Osteoblast (primary cell): ENCODE measurements at regions not wholly inside any gene's neighbourhood (a gene's known extent, or its start where the extent isn't known, plus 50 kb on each side); places are given as distances from the start of the nearest gene placed in this dataset.
"Not testable (repeated sequence)": the region's sequence is repeated elsewhere in the genome, so short reads cannot be mapped to it uniquely, and the experiment has no call there.

Source experiments
- DNase-seq: peaks from one replicate; pipeline ENCODE4 v3.0.0; 2011; ENCODE audit warnings: low spot score, mixed read lengths; ENCODE audit not compliant: insufficient read length; ENCODE audit errors: missing footprints
- H2AFZ ChIP-seq: 2 replicates; pipeline ENCODE4 v1.6.0; 2011; ENCODE audit warnings: mild to moderate bottlenecking, low read length
- H3K27ac ChIP-seq: 2 replicates; pipeline ENCODE4 v1.5.1; 2011; ENCODE audit warnings: mild to moderate bottlenecking, low read depth, low read length, moderate library complexity
- H3K27me3 ChIP-seq: 2 replicates; pipeline ENCODE4 v1.6.0; 2012; ENCODE audit warnings: mild to moderate bottlenecking, control low read depth, inconsistent platforms, low read length, moderate library complexity; ENCODE audit not compliant: insufficient read depth
- H3K36me3 ChIP-seq: 2 replicates; pipeline ENCODE4 v1.5.1; 2011; ENCODE audit warnings: mild to moderate bottlenecking, low read length, control low read depth, moderate library complexity; ENCODE audit not compliant: insufficient read depth
- H3K4me1 ChIP-seq: 2 replicates; pipeline ENCODE4 v1.5.1; 2011; ENCODE audit warnings: mild to moderate bottlenecking, low read length, control low read depth, moderate library complexity; ENCODE audit not compliant: insufficient read depth
- H3K4me2 ChIP-seq: 2 replicates; pipeline ENCODE4 v1.6.0; 2011; ENCODE audit warnings: mild to moderate bottlenecking, low read length; ENCODE audit not compliant: insufficient read depth
- H3K4me3 ChIP-seq: fragments of 200-600 bp; sonication (generic); 3 replicates; pipeline ENCODE4 v1.5.1; 2012; ENCODE audit warnings: mild to moderate bottlenecking, low read length, inconsistent platforms; ENCODE audit not compliant: insufficient read depth
- H3K79me2 ChIP-seq: 2 replicates; pipeline ENCODE4 v1.6.0; 2012; ENCODE audit warnings: mild to moderate bottlenecking, low read length, control low read depth, inconsistent platforms; ENCODE audit not compliant: insufficient read depth
- H3K9me3 ChIP-seq: 2 replicates; pipeline ENCODE4 v1.5.1; 2011; ENCODE audit warnings: low read depth, low read length, control low read depth
- H4K20me1 ChIP-seq: 2 replicates; pipeline ENCODE4 v1.6.0; 2012; ENCODE audit warnings: mild to moderate bottlenecking, low read length, control low read depth; ENCODE audit not compliant: insufficient read depth
- TF ChIP-seq, protein P1 (sequence below): IDR thresholded peaks from 2 replicates; pipeline ENCODE4 v1.5.1; 2011; ENCODE audit warnings: mild to moderate bottlenecking, low read depth, low read length, moderate library complexity; ENCODE audit errors: extremely low read depth

DNA sequence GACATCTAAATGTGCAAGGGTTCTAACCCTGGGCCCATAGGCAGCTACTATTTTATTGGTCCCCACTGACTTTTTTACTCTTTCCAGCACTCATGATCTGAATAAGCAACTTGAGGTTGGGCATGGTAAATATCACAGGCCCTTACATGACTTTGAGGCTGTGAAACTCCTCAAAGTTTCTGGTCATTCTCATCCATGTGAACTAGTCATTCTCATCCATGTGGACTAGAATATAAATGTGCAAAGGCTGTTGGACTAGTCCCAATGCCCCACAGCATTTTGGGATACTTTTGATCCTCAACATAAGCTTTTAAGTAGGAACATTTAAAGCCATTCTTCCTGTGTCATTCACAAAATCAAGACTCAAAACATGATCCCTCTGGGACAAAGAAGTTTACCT lies 290.7 kb upstream of the PPARGC1A start:
- DNase-seq = no peak

DNA sequence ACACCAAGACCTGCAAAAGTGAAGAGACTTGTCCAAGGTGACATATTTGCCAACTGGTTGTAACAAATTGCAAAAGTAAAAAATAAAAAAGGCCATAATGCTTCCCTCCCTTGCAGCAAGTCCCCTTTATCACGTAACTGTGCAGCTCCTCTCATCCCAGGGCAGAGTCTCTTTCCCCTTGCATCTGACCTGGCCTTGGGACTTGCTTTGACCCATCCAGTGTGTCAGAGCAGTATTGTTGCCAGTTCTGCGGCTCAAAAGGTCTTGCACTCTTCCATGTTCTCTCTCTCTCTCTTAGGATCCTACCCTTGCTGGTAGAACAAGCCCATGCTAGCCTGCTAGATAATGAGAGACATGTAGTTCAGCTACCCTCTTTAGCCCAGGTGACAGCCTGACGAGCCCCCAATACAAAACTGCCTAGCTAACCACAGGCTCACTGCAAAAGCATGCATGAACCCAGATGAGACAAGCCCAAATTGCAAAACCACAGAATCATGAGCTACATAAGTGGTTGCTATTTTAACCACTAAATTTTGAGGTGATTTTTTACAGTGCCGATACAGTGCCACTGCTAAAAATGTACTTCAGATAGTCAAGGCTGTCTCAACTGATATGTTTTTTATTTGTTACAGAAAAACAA lies 289.5 kb upstream of the PPARGC1A start:
- TF ChIP-seq, protein P1, sequence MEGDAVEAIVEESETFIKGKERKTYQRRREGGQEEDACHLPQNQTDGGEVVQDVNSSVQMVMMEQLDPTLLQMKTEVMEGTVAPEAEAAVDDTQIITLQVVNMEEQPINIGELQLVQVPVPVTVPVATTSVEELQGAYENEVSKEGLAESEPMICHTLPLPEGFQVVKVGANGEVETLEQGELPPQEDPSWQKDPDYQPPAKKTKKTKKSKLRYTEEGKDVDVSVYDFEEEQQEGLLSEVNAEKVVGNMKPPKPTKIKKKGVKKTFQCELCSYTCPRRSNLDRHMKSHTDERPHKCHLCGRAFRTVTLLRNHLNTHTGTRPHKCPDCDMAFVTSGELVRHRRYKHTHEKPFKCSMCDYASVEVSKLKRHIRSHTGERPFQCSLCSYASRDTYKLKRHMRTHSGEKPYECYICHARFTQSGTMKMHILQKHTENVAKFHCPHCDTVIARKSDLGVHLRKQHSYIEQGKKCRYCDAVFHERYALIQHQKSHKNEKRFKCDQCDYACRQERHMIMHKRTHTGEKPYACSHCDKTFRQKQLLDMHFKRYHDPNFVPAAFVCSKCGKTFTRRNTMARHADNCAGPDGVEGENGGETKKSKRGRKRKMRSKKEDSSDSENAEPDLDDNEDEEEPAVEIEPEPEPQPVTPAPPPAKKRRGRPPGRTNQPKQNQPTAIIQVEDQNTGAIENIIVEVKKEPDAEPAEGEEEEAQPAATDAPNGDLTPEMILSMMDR = no peak
- Histone ChIP-seq H3K4me3 (no peak overlapping the region), H4K20me1 (no peaks in the 10 kb centered on the region), H3K9me3 (no peaks in the 10 kb centered on the region), H3K4me2 (no peak overlapping the region), H3K27me3 (no peaks in the 10 kb centered on the region), H3K36me3 (no peaks in the 10 kb centered on the region), H3K79me2 (no peaks in the 10 kb centered on the region), H3K4me1 (no peaks in the 10 kb centered on the region), H2AFZ (no peak overlapping the region), H3K27ac (no peak overlapping the region)
- no peak for DNase-seq

More for the DNA sequence above, 290.7 kb upstream of the PPARGC1A start:
- Histone ChIP-seq H3K27ac (no peak overlapping the region), H3K79me2 (no peaks in the 10 kb centered on the region), H3K36me3 (no peaks in the 10 kb centered on the region), H3K4me3 (no peak overlapping the region), H3K4me1 (no peaks in the 10 kb centered on the region), H4K20me1 (no peaks in the 10 kb centered on the region), H3K4me2 (no peak overlapping the region), H3K9me3 (no peaks in the 10 kb centered on the region), H3K27me3 (no peaks in the 10 kb centered on the region), H2AFZ (no peak overlapping the region)
- TF ChIP-seq, protein P1 = no peak

DNA sequence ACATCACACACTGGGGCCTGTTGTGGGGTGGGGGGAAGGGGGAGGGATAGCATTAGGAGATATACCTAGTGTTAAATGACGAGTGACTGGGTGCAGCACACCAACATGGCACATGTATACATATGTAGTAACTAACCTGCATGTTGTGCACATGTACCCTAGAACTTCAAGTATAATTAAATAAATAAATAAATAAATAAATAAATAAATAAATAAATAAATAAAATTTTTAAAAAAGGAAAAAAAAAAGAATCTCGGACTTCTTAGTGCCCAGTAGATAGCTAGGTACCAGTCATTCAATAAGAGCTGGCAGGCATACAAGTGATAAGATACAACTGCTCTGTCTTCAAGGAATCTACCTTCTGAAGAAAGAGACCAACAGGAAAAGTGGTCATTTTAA lies 287.6 kb upstream of the PPARGC1A start:
- not testable (repeated sequence) for DNase-seq, H3K36me3 ChIP-seq, H4K20me1 ChIP-seq, H2AFZ ChIP-seq, H3K27me3 ChIP-seq, H3K4me3 ChIP-seq, H3K79me2 ChIP-seq, H3K9me3 ChIP-seq, H3K4me1 ChIP-seq, H3K4me2 ChIP-seq, H3K27ac ChIP-seq

DNA sequence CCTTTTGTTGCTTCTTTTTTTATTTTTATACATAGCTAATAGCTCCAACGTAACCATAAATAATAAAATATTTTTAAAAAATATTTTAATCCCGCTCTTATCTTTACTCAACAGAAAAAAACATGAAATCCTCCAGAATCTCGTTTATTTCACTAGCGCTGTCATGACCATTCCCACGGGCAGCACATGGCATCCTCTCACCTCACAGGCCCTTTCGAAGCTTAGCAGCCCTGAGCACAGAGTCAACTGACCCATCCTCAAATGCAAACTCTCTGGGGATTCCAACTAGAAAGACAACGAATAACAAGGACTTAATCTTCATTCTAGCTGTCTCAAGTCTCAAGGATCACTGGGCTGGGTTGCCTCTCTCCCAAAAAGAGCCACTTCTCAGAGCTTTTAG lies 285.9 kb upstream of the PPARGC1A start:
- Histone ChIP-seq H3K4me1 (no peaks in the 10 kb centered on the region), H3K36me3 (no peaks in the 10 kb centered on the region), H3K27me3 (no peaks in the 10 kb centered on the region), H3K9me3 (no peaks in the 10 kb centered on the region), H3K4me2 (no peak overlapping the region), H3K27ac (no peak overlapping the region), H2AFZ (no peak overlapping the region), H4K20me1 (no peaks in the 10 kb centered on the region), H3K4me3 (no peak overlapping the region), H3K79me2 (no peaks in the 10 kb centered on the region)
- TF ChIP-seq, protein P1 = no peak
- DNase-seq = no peak
